ENCODE measurements at regions not wholly inside any gene's neighbourhood (a gene's known extent, or its start where the extent isn't known, plus 50 kb on each side); places are given as distances from the start of the nearest gene placed in this dataset.
A peak's percentile ranks its signal among the peaks of the same experiment; 100 is the strongest.

DNA sequence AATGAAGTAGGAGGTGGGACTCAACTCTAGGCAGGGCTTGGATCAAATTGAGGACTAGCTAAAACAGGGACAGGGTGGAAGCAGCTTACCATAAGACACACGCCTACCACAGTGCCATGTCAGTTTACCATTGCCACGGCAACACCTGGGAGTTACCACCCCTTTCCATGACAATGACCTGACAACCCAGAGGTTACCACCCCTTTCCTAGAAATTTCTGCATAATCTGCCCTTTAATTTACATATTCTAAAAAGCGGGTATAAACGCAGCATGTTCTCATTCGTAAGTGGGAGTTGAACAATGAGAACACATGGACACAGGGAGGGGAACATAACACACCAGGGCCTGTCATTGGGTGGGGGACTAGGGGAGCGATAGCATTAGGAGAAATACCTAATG, 72.7 kb downstream of the GCC1 start:
- ChIA-PET POLR2A (no interaction called here), CTCF (interaction anchor here (2.4 kb wide), 2 partner anchors 163 to 710 kb away, joined by 18 to 20 read pairs; no protein-coding TSS in a partner anchor)
- DNase-seq (ENCODE audit: low read depth, low spot score), result no peak
- TF ChIP-seq, protein P1, sequence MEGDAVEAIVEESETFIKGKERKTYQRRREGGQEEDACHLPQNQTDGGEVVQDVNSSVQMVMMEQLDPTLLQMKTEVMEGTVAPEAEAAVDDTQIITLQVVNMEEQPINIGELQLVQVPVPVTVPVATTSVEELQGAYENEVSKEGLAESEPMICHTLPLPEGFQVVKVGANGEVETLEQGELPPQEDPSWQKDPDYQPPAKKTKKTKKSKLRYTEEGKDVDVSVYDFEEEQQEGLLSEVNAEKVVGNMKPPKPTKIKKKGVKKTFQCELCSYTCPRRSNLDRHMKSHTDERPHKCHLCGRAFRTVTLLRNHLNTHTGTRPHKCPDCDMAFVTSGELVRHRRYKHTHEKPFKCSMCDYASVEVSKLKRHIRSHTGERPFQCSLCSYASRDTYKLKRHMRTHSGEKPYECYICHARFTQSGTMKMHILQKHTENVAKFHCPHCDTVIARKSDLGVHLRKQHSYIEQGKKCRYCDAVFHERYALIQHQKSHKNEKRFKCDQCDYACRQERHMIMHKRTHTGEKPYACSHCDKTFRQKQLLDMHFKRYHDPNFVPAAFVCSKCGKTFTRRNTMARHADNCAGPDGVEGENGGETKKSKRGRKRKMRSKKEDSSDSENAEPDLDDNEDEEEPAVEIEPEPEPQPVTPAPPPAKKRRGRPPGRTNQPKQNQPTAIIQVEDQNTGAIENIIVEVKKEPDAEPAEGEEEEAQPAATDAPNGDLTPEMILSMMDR (IDR thresholded peaks at IDR 0.05; ENCODE audit: insufficient read depth, low read length, missing control alignments), result no peak
- H3K4me3 ChIP-seq (ENCODE audit: low read depth, low read length), result no peak overlapping the region

DNA sequence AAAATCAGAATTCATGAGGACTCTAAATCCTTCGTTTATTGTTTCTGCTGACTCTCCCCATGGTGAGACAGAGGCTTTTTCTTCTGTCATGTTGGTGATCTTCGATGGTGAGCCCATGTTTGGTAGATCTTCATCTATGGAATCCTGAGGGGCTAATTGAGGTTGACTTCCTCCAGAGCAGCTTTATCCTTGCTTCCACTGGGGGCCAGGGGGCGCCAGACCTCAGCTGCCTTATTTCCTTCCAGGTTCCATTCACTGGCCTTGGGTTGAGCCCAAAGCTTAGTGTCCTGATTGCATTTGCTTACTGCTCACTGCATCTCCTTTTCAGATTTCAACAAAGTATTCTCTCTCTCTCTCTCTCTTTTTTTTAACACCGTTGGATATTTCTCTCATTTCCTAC, 80.7 kb downstream of the GCC1 start:
- TF ChIP-seq, protein P1 (IDR thresholded peaks at IDR 0.05; ENCODE audit: insufficient read depth, low read length, missing control alignments), result peak; percentile 48
- POLR2A ChIA-PET, result no interaction called here
- CTCF ChIA-PET, result interaction anchor here (1.1 to 1.7 kb wide), 4 partner anchors 10 to 706 kb away, joined by 3 to 4 read pairs (median 4); no protein-coding TSS in a partner anchor
- DNase-seq (ENCODE audit: low read depth, low spot score), result no peak
- H3K4me3 ChIP-seq (ENCODE audit: low read depth, low read length), result no peak overlapping the region

DNA sequence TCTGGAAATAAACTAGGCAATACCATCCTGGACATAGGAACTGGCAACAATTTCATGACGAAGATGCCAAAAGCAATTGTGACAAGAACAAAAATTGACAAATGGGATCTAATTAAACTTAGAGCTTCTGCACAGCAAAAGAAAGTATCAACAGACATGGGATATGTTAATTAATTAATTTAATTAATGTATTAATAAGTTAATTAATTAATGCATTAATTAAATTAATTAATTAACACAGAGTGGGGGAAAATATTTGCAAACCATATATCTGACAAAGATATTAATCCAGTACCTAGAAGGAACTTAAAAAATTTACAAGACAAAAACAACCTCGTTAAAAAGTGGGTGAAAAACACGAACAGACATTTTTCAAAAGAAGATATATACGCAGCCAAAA, 83.6 kb downstream of the GCC1 start:
- no peak overlapping the region for H3K4me3 ChIP-seq (ENCODE audit: low read depth, low read length)
- CTCF ChIA-PET, result no interaction called here
- TF ChIP-seq, protein P1 (IDR thresholded peaks at IDR 0.05; ENCODE audit: insufficient read depth, low read length, missing control alignments), result no peak
- POLR2A ChIA-PET, result no interaction called here
- no peak for DNase-seq (ENCODE audit: low read depth, low spot score)

DNA sequence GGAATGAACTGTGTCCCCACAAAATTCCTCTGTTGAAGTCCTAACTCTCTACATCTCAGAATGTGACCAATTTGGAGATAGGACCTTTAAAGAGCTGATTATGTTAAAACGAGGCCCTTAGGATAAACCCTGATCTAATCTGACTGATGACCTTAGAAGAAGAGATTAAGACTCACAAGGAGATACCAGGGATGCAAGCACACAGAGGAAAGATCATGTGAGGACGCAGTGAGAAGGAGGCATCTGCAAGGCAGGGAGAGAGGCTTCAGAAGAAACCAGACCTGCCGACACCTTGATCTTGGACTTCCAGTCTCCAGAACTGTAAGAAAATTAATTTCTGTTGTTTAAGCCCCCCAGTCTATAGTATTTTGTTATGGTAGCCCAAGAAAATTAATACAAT, 94.9 kb upstream of the ZNF800 start:
- ChIA-PET CTCF (no interaction called here), POLR2A (no interaction called here)
- DNase-seq (ENCODE audit: low read depth, low spot score), result no peak
- TF ChIP-seq, protein P1 (IDR thresholded peaks at IDR 0.05; ENCODE audit: insufficient read depth, low read length, missing control alignments), result no peak
- H3K4me3 ChIP-seq (ENCODE audit: low read depth, low read length), result no peak overlapping the region

DNA sequence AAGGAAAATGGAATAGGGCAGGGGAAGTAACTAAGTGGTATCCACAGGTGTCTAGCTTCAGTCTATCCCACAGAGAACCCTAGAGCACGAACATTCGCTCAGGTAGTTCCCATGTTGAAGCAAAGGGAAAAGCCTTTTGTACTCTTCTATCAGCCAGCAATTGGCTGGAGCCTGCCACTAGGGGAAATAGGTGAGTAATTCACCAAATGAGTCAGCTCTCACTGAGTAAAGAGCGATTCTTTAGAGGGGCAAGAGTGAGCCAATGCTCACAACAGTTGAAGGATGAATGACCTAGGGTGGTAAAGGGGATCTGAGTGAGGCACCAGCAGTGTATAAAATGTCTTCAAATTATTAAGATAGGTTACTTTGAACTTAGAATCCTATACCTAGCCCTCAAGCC, 94.1 kb upstream of the ZNF800 start:
- ChIA-PET CTCF (no interaction called here), POLR2A (no interaction called here)
- no peak overlapping the region for H3K4me3 ChIP-seq (ENCODE audit: low read depth, low read length)
- TF ChIP-seq, protein P1 (IDR thresholded peaks at IDR 0.05; ENCODE audit: insufficient read depth, low read length, missing control alignments), result no peak
- DNase-seq (ENCODE audit: low read depth, low spot score), result no peak

DNA sequence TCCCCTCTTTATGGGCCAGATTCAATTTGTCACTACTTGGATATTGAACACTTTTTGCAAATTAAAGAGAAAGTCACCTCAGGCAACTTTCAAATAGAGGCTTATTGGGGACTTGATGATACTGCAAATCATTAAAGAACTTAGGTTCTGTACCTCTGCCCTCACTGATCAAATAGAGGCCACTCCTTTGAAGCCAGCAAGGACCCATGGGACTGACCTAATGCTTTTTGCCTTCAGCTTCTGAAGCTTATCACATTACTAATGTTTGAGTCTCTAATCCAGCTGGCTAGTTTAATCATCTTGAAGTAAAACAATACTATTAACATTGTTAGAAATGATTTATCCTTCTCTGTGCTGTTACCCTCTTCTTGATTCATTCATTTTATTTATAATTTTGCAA, 93.0 kb upstream of the ZNF800 start:
- ChIA-PET POLR2A (no interaction called here), CTCF (no interaction called here)
- TF ChIP-seq, protein P1 (IDR thresholded peaks at IDR 0.05; ENCODE audit: insufficient read depth, low read length, missing control alignments), result no peak
- no peak overlapping the region for H3K4me3 ChIP-seq (ENCODE audit: low read depth, low read length)
- no peak for DNase-seq (ENCODE audit: low read depth, low spot score)

Measured in AG04449 (cell line).